Cardiac muscle cell (in vitro differentiated cells and primary cell): ENCODE measurements at regions not wholly inside any gene's neighbourhood (a gene's known extent, or its start where the extent isn't known, plus 50 kb on each side); places are given as distances from the start of the nearest gene placed in this dataset.
A peak's percentile ranks its signal among the peaks of the same experiment; 100 is the strongest.
"Not testable (repeated sequence)": the region's sequence is repeated elsewhere in the genome, so short reads cannot be mapped to it uniquely, and the experiment has no call there.

Experiments used
- DNase-seq, 2 donors: peaks; one replicate each; pipeline versions ENCODE4 v3.0.0 to v3.0.0-alpha.2; 2010 to 2017; ENCODE audit warnings: low read depth in 1 of 2, low spot score in 1 of 2
- H3K27ac ChIP-seq: fragments of 200-600 bp; sonication (generic); 2 replicates; pipeline ENCODE4 v1.5.1; 2016
- H3K27me3 ChIP-seq: fragments of 200-600 bp; sonication (generic); 2 replicates; pipeline ENCODE4 v1.6.0; 2016; ENCODE audit warnings: control low read depth
- H3K36me3 ChIP-seq: fragments of 200-600 bp; sonication (generic); 2 replicates; pipeline ENCODE4 v1.5.1; 2016; ENCODE audit warnings: control low read depth
- H3K4me1 ChIP-seq: fragments of 200-600 bp; sonication (generic); 2 replicates; pipeline ENCODE4 v1.8.1; 2017; ENCODE audit warnings: low read depth, mild to moderate bottlenecking, mixed run types
- H3K4me3 ChIP-seq: fragments of 200-600 bp; sonication (generic); 2 replicates; pipeline ENCODE4 v1.5.1; 2016; ENCODE audit warnings: mild to moderate bottlenecking
- H3K9me3 ChIP-seq: fragments of 200-600 bp; sonication (generic); 2 replicates; pipeline ENCODE4 v1.5.1; 2017; ENCODE audit warnings: low read depth, mild to moderate bottlenecking, control low read depth
- TF ChIP-seq, protein P1 (sequence below): IDR thresholded peaks from 2 replicates; pipeline ENCODE4 v1.5.1; 2012; ENCODE audit warnings: low read depth, mild to moderate bottlenecking, low read length

DNA sequence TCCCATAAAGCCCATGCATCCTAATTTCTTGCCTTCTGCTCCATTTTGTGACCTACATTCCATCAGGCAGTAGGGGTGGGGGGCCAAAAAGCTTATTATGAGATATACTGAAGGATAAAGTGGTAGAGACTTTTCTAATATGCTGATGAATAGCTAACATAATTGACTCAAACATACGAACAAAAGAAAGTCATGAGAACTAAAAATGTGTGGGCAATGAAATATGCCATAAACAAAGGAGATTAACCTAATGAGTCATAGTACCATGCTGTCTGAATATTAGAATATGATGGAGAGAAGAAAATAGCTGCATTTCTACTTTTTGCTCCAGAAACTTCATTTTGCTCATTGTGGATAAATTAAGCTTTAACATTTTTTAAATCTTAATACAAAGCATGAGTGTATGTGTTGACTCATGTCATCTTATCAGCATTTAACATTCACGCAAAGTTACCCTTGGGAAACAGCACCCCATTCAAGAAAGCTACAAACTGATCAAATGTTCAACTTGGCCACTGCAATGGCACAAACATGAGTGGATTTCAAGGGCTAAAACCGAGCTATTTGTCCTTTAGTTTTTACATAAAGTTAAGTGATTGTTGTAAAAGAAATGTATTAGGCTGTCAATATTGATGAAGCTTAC, 64.0 kb upstream of the DIO2 start:
- DNase-seq: peak in 1 of 2 donors; percentile 44
- no peaks in the 10 kb centered on the region for H3K27me3 ChIP-seq
- no peak overlapping the region for H3K27ac ChIP-seq
- no peaks in the 10 kb centered on the region for H3K9me3 ChIP-seq
- no peaks in the 10 kb centered on the region for H3K4me1 ChIP-seq
- H3K36me3 ChIP-seq: no peaks in the 10 kb centered on the region
- no peak overlapping the region for H3K4me3 ChIP-seq
- TF ChIP-seq, protein P1, sequence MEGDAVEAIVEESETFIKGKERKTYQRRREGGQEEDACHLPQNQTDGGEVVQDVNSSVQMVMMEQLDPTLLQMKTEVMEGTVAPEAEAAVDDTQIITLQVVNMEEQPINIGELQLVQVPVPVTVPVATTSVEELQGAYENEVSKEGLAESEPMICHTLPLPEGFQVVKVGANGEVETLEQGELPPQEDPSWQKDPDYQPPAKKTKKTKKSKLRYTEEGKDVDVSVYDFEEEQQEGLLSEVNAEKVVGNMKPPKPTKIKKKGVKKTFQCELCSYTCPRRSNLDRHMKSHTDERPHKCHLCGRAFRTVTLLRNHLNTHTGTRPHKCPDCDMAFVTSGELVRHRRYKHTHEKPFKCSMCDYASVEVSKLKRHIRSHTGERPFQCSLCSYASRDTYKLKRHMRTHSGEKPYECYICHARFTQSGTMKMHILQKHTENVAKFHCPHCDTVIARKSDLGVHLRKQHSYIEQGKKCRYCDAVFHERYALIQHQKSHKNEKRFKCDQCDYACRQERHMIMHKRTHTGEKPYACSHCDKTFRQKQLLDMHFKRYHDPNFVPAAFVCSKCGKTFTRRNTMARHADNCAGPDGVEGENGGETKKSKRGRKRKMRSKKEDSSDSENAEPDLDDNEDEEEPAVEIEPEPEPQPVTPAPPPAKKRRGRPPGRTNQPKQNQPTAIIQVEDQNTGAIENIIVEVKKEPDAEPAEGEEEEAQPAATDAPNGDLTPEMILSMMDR: no peak

- H3K36me3 ChIP-seq, H3K27me3 ChIP-seq, H3K27ac ChIP-seq, H3K4me1 ChIP-seq, H3K9me3 ChIP-seq, H3K4me3 ChIP-seq, DNase-seq: not testable (repeated sequence)
Observed at GRCh38 chr14:80274310-80274709, 63.0 kb upstream of the DIO2 start.

GRCh38 chr14:80271389-80271788, 60.1 kb upstream of the DIO2 start:
- DNase-seq: peak in 1 of 2 donors; percentile 40
- Histone ChIP-seq H3K36me3 (no peaks in the 10 kb centered on the region), H3K27ac (no peak overlapping the region), H3K9me3 (no peaks in the 10 kb centered on the region), H3K4me1 (no peaks in the 10 kb centered on the region), H3K4me3 (no peak overlapping the region), H3K27me3 (no peaks in the 10 kb centered on the region)
- TF ChIP-seq, protein P1: no peak

DNA sequence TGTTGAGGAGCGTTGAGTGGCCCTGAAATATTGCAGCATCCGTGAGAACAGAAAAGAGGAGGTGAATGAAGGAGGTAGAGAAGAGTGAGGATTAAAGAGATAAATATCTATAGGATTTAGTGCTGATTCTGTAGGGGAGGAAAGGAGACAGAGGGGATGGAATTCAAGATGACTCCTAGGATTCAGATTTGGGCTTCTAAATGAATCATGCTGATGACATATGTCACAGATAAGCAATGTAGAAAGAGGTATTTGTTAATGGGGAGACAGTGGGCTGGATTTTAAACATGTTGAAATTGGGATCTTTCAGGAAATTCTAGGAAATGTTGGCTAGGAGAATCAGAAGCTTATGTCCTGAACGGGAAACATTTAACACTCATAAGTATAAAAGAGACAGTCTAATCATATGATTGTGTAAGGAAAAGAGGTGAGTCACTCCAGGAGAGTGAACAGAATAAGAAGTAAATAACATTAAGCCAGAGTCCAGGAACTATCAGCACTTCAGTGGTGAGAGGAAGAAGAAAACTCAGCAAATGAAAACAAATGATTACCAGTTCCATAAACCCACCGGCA, 58.1 kb upstream of the DIO2 start:
- Histone ChIP-seq H3K4me1 (no peaks in the 10 kb centered on the region), H3K9me3 (no peaks in the 10 kb centered on the region), H3K27me3 (no peaks in the 10 kb centered on the region), H3K36me3 (no peaks in the 10 kb centered on the region), H3K4me3 (no peak overlapping the region), H3K27ac (no peak overlapping the region)
- TF ChIP-seq, protein P1: no peak
- peak in 1 of 2 donors; percentile 78 for DNase-seq

- TF ChIP-seq, protein P1: no peak
- H3K9me3 ChIP-seq: no peaks in the 10 kb centered on the region
- H3K4me1 ChIP-seq: no peaks in the 10 kb centered on the region
- H3K36me3 ChIP-seq: no peaks in the 10 kb centered on the region
- H3K27ac ChIP-seq: no peak overlapping the region
- H3K27me3 ChIP-seq: no peaks in the 10 kb centered on the region
- no peak overlapping the region for H3K4me3 ChIP-seq
- no peak for DNase-seq
Observed at GRCh38 chr14:80266930-80267329, 55.6 kb upstream of the DIO2 start.

DNA sequence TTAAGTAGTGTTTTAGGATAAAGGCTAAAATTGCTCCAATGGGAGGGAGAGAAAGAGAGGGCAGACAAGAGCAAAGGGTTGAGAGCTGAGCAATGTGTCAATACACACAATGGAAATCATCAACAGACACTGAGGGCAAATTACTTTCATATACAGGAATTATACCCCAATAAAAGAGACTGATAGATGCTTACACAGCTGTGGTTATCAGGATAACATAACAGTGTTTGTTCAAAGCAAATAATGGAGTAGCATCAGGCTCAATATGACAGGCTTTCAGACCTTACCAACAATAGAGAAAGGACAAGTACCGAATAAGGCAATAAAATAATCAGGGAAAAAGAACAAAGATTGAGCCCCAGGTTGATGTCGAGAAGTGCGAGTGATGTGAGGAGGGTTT, 53.4 kb upstream of the DIO2 start:
- TF ChIP-seq, protein P1: no peak
- H3K36me3 ChIP-seq: no peaks in the 10 kb centered on the region
- H3K4me3 ChIP-seq: no peak overlapping the region
- H3K27ac ChIP-seq: no peak overlapping the region
- H3K9me3 ChIP-seq: no peaks in the 10 kb centered on the region
- no peaks in the 10 kb centered on the region for H3K27me3 ChIP-seq
- no peak for DNase-seq
- H3K4me1 ChIP-seq: no peaks in the 10 kb centered on the region
